ENCODE measurements at regions not wholly inside any gene's neighbourhood (a gene's known extent, or its start where the extent isn't known, plus 50 kb on each side); places are given as distances from the start of the nearest gene placed in this dataset.

DNA sequence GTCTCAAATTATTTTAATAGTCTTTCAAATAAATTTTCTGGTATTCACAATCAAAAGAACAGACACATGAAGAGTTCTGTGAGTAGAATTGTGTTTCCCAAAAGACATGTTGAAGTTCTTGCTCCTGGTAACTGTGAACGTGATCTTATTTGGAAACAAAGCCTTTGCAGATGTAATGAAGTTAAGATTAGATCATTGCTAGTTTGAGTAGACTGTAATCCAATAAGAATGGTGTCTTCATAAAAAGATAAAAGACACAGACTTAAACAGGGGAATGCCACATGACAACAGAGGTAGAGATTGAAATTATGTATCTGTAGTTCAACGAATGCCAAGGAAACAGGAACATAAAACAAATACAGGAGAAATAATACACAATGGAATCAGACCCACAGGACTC lies 357.4 kb upstream of the CA10 start:
- Histone ChIP-seq H3K4me1 (ENCODE audit: control insufficient read depth, insufficient read depth, low read length) (no peaks in the 10 kb centered on the region), H3K9me3 (ENCODE audit: control insufficient read depth, low read length) (no peaks in the 10 kb centered on the region), H3K27ac (ENCODE audit: low read length) (no peak overlapping the region), H3K4me3 (ENCODE audit: low read length) (no peak overlapping the region), H3K27me3 (ENCODE audit: control insufficient read depth, insufficient read depth) (no peaks in the 10 kb centered on the region)
- DNase-seq: no peak
- intact Hi-C loops (cut with DNase I): no loop called here
- ATAC-seq: no peak
- WGBS: 70% methylated on average over 2 of the region's 2 CpGs

- ATAC-seq (no peak), DNase-seq (no peak)
- no peak overlapping the region for H3K27ac ChIP-seq (ENCODE audit: low read length)
- no peaks in the 10 kb centered on the region for H3K27me3 ChIP-seq (ENCODE audit: control insufficient read depth, insufficient read depth)
- intact Hi-C loops (cut with DNase I): no loop called here
- H3K4me3 ChIP-seq (ENCODE audit: low read length): no peak overlapping the region
- no peaks in the 10 kb centered on the region for H3K4me1 ChIP-seq (ENCODE audit: control insufficient read depth, insufficient read depth, low read length)
- H3K9me3 ChIP-seq (ENCODE audit: control insufficient read depth, low read length): no peaks in the 10 kb centered on the region
Observed at GRCh38 chr17:52505601-52506000, 347.1 kb upstream of the CA10 start.

DNA sequence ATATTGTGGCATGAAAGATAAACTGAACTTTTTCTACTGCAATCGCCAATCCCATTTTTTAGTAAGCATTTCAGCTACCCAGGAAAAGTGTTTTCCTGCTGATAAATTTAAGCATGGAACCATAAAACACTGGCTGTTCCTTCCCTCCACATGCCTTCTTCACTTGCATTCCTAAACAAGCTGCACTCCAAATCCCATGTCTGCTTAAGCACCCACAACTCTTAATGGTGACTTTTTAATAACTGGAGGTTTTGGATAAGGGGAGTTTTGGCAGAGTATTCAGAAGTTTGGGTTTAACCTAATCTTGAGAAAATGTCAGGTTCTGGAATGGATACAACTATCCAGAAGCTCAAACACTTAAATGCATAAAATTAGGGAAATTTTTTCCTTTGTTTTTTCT lies 345.6 kb upstream of the CA10 start:
- 42% methylated on average over 1 of the region's 1 CpG for WGBS
- H3K9me3 ChIP-seq (ENCODE audit: control insufficient read depth, low read length): no peaks in the 10 kb centered on the region
- DNase-seq (no peak), ATAC-seq (no peak)
- intact Hi-C loops (cut with DNase I): no loop called here
- no peak overlapping the region for H3K4me3 ChIP-seq (ENCODE audit: low read length)
- H3K4me1 ChIP-seq (ENCODE audit: control insufficient read depth, insufficient read depth, low read length): no peaks in the 10 kb centered on the region
- H3K27ac ChIP-seq (ENCODE audit: low read length): no peak overlapping the region
- no peaks in the 10 kb centered on the region for H3K27me3 ChIP-seq (ENCODE audit: control insufficient read depth, insufficient read depth)

GRCh38 chr17:52495646-52496045 lies 337.1 kb upstream of the CA10 start:
- Histone ChIP-seq H3K4me3 (ENCODE audit: low read length) (no peak overlapping the region), H3K27me3 (ENCODE audit: control insufficient read depth, insufficient read depth) (no peaks in the 10 kb centered on the region), H3K9me3 (ENCODE audit: control insufficient read depth, low read length) (no peaks in the 10 kb centered on the region), H3K4me1 (ENCODE audit: control insufficient read depth, insufficient read depth, low read length) (no peaks in the 10 kb centered on the region), H3K27ac (ENCODE audit: low read length) (no peak overlapping the region)
- WGBS: 64% methylated on average over 5 of the region's 5 CpGs
- ATAC-seq (no peak), DNase-seq (no peak)
- intact Hi-C loops (cut with DNase I): no loop called here

DNA sequence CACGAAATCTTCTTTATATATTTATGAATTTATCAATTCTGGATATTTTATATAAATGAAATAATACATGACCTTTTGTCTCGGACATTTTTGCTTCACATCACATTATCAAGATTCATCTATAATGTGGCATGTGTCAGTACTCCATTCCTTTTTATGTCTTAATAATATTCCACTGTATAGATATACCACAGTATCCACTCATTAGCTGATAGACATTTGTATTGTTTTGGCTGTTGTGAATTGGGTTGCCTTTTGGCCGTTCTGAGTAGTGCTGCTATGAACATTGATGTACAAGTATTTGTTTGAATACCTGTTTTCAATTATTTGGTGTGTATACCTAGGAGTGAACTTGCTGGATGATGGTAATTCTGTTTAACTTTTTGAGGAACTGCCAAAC lies 323.8 kb upstream of the CA10 start:
- Histone ChIP-seq H3K4me1 (ENCODE audit: control insufficient read depth, insufficient read depth, low read length) (no peaks in the 10 kb centered on the region), H3K9me3 (ENCODE audit: control insufficient read depth, low read length) (no peaks in the 10 kb centered on the region), H3K27me3 (ENCODE audit: control insufficient read depth, insufficient read depth) (no peaks in the 10 kb centered on the region), H3K27ac (ENCODE audit: low read length) (no peak overlapping the region), H3K4me3 (ENCODE audit: low read length) (no peak overlapping the region)
- 75% methylated on average over 3 of the region's 3 CpGs for WGBS
- no peak for ATAC-seq
- DNase-seq: no peak
- intact Hi-C loops (cut with DNase I): no loop called here

DNA sequence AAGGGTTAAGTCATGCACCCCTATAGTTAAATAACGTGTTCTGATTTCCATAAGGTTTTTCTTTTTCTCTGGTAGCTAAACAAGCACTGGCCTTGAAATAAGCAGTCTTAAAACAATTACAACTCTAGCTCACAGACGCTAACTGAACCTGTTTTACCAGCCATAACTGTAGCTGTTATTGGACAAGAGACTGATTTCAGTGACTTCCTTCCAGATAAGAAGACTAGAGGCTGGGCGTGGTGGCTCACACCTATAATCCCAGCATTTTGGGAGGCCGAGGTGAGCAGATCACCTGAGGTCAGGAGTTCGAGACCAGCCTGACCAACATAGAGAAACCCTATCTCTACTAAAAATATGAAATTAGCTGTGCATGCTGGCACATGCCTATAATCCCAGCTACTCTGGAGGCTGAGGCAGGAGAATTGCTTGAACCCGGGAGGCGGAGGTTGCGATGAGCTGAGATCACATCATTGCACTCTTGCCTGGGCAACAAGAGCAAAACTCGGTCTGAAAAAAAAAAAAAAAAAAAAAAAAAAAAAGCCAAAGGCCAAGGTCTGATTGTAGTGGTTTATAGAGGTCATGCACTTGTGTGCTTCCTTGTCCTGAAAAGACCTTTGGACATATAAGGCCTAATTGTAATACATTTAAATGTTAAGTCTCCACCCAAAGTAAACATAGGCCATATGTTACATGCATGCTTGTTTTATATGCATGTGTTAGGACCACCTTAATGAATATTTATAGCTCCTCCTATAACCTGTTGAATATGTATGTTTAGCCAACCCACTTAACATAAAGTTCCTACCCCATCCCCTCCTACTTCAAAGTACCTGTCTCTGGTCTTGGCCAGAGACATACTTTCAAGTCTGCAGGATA lies 319.5 kb upstream of the CA10 start:
- Histone ChIP-seq H3K9me3 (ENCODE audit: control insufficient read depth, low read length) (no peaks in the 10 kb centered on the region), H3K4me3 (ENCODE audit: low read length) (no peak overlapping the region), H3K27me3 (ENCODE audit: control insufficient read depth, insufficient read depth) (no peaks in the 10 kb centered on the region), H3K4me1 (ENCODE audit: control insufficient read depth, insufficient read depth, low read length) (no peaks in the 10 kb centered on the region), H3K27ac (ENCODE audit: low read length) (no peak overlapping the region)
- ATAC-seq (no peak), DNase-seq (no peak)
- 86% methylated on average over 9 of the region's 9 CpGs for WGBS
- intact Hi-C loops (cut with DNase I): no loop called here

- no peak for DNase-seq
- no peaks in the 10 kb centered on the region for H3K27me3 ChIP-seq (ENCODE audit: control insufficient read depth, insufficient read depth)
- no peaks in the 10 kb centered on the region for H3K4me1 ChIP-seq (ENCODE audit: control insufficient read depth, insufficient read depth, low read length)
- WGBS: 69% methylated on average over 2 of the region's 2 CpGs
- intact Hi-C loops (cut with DNase I): no loop called here
- H3K9me3 ChIP-seq (ENCODE audit: control insufficient read depth, low read length): no peaks in the 10 kb centered on the region
- H3K27ac ChIP-seq (ENCODE audit: low read length): no peak overlapping the region
- no peak for ATAC-seq
- H3K4me3 ChIP-seq (ENCODE audit: low read length): no peak overlapping the region
Observed at GRCh38 chr17:52476638-52477313, 318.3 kb upstream of the CA10 start.

DNA sequence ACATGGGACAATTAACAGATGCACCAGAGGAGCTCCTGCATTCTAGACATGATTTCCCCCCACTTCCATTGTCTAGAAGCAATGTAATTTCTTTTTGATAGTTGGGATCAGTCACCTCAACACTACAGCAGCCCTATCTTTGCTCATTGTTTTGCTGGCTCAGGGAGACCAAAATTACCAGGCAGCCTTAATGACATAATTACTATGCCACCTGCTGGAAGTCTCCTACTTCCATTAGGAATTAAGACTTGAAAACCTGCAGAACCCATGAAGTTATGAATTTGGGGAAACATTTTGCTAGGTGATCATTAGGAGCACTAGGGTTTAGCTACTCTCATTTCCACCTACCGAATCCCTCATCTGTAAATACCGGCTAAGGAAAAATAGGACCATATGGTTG lies 312.0 kb upstream of the CA10 start:
- intact Hi-C loops (cut with DNase I): no loop called here
- 98% methylated on average over 2 of the region's 2 CpGs for WGBS

GRCh38 chr17:52465407-52465806 lies 306.9 kb upstream of the CA10 start:
- WGBS: 69% methylated on average over 3 of the region's 3 CpGs
- no peak overlapping the region for H3K4me3 ChIP-seq (ENCODE audit: low read length)
- H3K27ac ChIP-seq (ENCODE audit: low read length): no peak overlapping the region
- intact Hi-C loops (cut with DNase I): no loop called here
- DNase-seq: peak in 1 of 3 donors; percentile 5
- ATAC-seq: no peak
- H3K4me1 ChIP-seq (ENCODE audit: control insufficient read depth, insufficient read depth, low read length): no peaks in the 10 kb centered on the region
- no peaks in the 10 kb centered on the region for H3K27me3 ChIP-seq (ENCODE audit: control insufficient read depth, insufficient read depth)
- no peaks in the 10 kb centered on the region for H3K9me3 ChIP-seq (ENCODE audit: control insufficient read depth, low read length)

More for the DNA sequence above, 312.0 kb upstream of the CA10 start:
- DNase-seq: no peak
- Histone ChIP-seq H3K4me3 (ENCODE audit: low read length) (no peak overlapping the region), H3K9me3 (ENCODE audit: control insufficient read depth, low read length) (no peaks in the 10 kb centered on the region), H3K27me3 (ENCODE audit: control insufficient read depth, insufficient read depth) (no peaks in the 10 kb centered on the region), H3K4me1 (ENCODE audit: control insufficient read depth, insufficient read depth, low read length) (no peaks in the 10 kb centered on the region), H3K27ac (ENCODE audit: low read length) (no peak overlapping the region)
- ATAC-seq: no peak

DNA sequence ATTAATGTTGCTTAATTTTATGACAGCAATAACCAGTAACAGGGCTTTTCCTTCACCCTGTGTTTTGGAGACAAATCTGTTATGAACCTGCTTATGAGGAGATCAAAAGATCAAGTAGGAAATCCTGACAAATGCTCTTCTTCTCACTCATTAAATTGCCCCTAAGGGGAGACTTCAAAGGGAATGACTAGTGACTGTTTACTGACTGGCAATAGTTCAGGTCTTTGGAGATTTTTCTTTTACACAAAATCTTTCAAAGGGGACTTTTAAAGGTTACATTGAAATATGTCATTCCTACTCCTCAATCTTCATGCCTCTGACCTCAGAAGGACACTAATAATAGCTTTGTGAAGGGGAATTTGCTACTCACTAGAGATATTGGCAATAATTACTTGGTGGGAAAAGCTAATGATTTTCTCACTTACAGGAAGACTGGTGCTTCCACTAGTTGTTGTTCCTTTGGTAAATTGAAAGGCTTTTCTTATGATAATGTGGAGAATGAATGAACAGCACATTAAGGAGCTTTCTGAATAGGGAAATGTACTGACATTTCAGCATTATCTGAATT lies 292.9 kb upstream of the CA10 start:
- ATAC-seq: no peak
- no peaks in the 10 kb centered on the region for H3K27me3 ChIP-seq (ENCODE audit: control insufficient read depth, insufficient read depth)
- intact Hi-C loops (cut with DNase I): no loop called here

DNA sequence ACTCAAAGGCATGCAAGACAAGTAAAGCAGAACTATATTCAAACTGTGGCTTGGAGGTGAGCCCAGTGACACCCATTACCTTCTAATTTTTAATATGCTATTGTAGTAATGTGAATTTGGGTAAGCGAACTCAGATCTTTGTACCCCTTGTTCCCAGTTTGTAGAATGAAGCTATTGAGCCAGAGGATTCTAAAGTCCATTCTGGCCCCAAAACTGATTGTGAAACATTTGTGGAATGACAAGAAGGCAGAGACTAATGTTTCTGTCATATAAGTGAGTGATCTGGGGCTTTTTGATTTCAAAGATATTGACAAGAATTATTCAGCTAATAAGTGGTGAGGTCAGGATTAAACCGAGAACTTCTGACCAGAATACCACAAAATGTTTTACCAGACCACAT lies 283.8 kb upstream of the CA10 start:
- no peaks in the 10 kb centered on the region for H3K4me1 ChIP-seq (ENCODE audit: control insufficient read depth, insufficient read depth, low read length)
- no peak overlapping the region for H3K4me3 ChIP-seq (ENCODE audit: low read length)
- 90% methylated on average over 2 of the region's 2 CpGs for WGBS
- DNase-seq (no peak), ATAC-seq (no peak)
- intact Hi-C loops (cut with DNase I): no loop called here
- no peaks in the 10 kb centered on the region for H3K27me3 ChIP-seq (ENCODE audit: control insufficient read depth, insufficient read depth)
- no peaks in the 10 kb centered on the region for H3K9me3 ChIP-seq (ENCODE audit: control insufficient read depth, low read length)
- no peak overlapping the region for H3K27ac ChIP-seq (ENCODE audit: low read length)

More for the DNA sequence above, 292.9 kb upstream of the CA10 start:
- Histone ChIP-seq H3K4me1 (ENCODE audit: control insufficient read depth, insufficient read depth, low read length) (no peaks in the 10 kb centered on the region), H3K4me3 (ENCODE audit: low read length) (no peak overlapping the region), H3K9me3 (ENCODE audit: control insufficient read depth, low read length) (no peaks in the 10 kb centered on the region), H3K27ac (ENCODE audit: low read length) (no peak overlapping the region)
- DNase-seq: no peak
